WTC11 (cell line): ENCODE measurements at regions not wholly inside any gene's neighbourhood (a gene's known extent, or its start where the extent isn't known, plus 50 kb on each side); places are given as distances from the start of the nearest gene placed in this dataset.

Experiments
- ATAC-seq: fragments of 200-7000 bp; cut with Tn5 transposase; 2 replicates; pipeline ENCODE4 v1.10.0; 2021; ENCODE audit warnings: mild to moderate bottlenecking, moderate library complexity
- CTCF ChIA-PET: fragments of 300-600 bp; sonication (Branson Sonifier 250); formaldehyde crosslinking; loops from one replicate; lab custom pipeline; 2021; ENCODE audit warnings: antibody characterized with exemption; lab: Charles Lee
- POLR2A ChIA-PET: fragments of 350-600 bp; sonication (Branson Sonifier 250); formaldehyde crosslinking; loops from one replicate; lab custom pipeline; 2021; ENCODE audit warnings: antibody characterized with exemption; lab: Charles Lee
- DNase-seq: peaks from one replicate; pipeline ENCODE4 v3.0.0; 2021; ENCODE audit warnings: low spot score
- H3K27ac Mint-ChIP-seq: 2 replicates; pipeline ENCODE4 v1.8.0; 2021; ENCODE audit warnings: mixed read lengths
- H3K27me3 Mint-ChIP-seq: 2 replicates; pipeline ENCODE4 v1.8.0; 2021; ENCODE audit warnings: low read depth, mild to moderate bottlenecking, moderate library complexity, mixed read lengths
- H3K36me3 Mint-ChIP-seq: 2 replicates; pipeline ENCODE4 v1.8.0; 2021; ENCODE audit warnings: mixed read lengths
- H3K4me1 Mint-ChIP-seq: 2 replicates; pipeline ENCODE4 v1.8.0; 2022; ENCODE audit warnings: mixed read lengths
- H3K4me3 Mint-ChIP-seq: 2 replicates; pipeline ENCODE4 v1.8.0; 2021; ENCODE audit warnings: mild to moderate bottlenecking, moderate library complexity, mixed read lengths
- H3K9me3 Mint-ChIP-seq: 2 replicates; pipeline ENCODE4 v1.8.0; 2021; ENCODE audit warnings: mixed read lengths
- CREB1 ChIP-seq: sonication (generic); formaldehyde crosslinking; IDR thresholded peaks from 2 replicates; pipeline ENCODE4 v1.8.0; 2023; ENCODE audit warnings: mild to moderate bottlenecking, missing genetic modification reagents
- ETV6 ChIP-seq: sonication (generic); formaldehyde crosslinking; IDR thresholded peaks from 2 replicates; pipeline ENCODE4 v1.8.1; 2022; ENCODE audit warnings: mild to moderate bottlenecking, missing genetic modification reagents
- FOXP4 ChIP-seq: sonication (generic); formaldehyde crosslinking; IDR thresholded peaks from 2 replicates; pipeline ENCODE4 v1.8.0; 2022; ENCODE audit warnings: mild to moderate bottlenecking, missing genetic modification reagents
- GRHL2 ChIP-seq: fragments of 250-450 bp; sonication (Bioruptor Pico); IDR thresholded peaks from 2 replicates; pipeline ENCODE4 v1.8.0; 2022; ENCODE audit warnings: mild to moderate bottlenecking, moderate library complexity; ENCODE audit not compliant: insufficient replicate concordance, severe bottlenecking
- GTF2I ChIP-seq: fragments of 250-450 bp; sonication (Bioruptor Pico); conservative IDR thresholded peaks from 2 replicates; pipeline ENCODE4 v1.4.0; 2021; ENCODE audit warnings: mild to moderate bottlenecking
- IRF1 ChIP-seq: sonication (generic); formaldehyde crosslinking; IDR thresholded peaks from 2 replicates; pipeline ENCODE4 v1.8.0; 2023; ENCODE audit warnings: missing genetic modification reagents
- JUN ChIP-seq: sonication (generic); formaldehyde crosslinking; IDR thresholded peaks from 2 replicates; pipeline ENCODE4 v1.8.0; 2023; ENCODE audit warnings: mild to moderate bottlenecking, missing genetic modification reagents
- NFATC4 ChIP-seq: fragments of 250-450 bp; sonication (Bioruptor Pico); IDR thresholded peaks from 2 replicates; pipeline ENCODE4 v1.9.0; 2021; ENCODE audit warnings: mild to moderate bottlenecking
- NFE2L1 ChIP-seq: sonication (generic); formaldehyde crosslinking; IDR thresholded peaks from 2 replicates; pipeline ENCODE4 v1.8.1; 2023; ENCODE audit warnings: missing genetic modification reagents
- NFYB ChIP-seq: sonication (generic); formaldehyde crosslinking; conservative IDR thresholded peaks from 2 replicates; pipeline ENCODE4 v1.8.0; 2022; ENCODE audit warnings: low read depth, missing genetic modification reagents
- NR1H2 ChIP-seq: sonication (generic); formaldehyde crosslinking; IDR thresholded peaks from 2 replicates; pipeline ENCODE4 v1.9.0; 2021; ENCODE audit warnings: mild to moderate bottlenecking, moderate library complexity, missing genetic modification reagents
- NR3C1 ChIP-seq: sonication (generic); formaldehyde crosslinking; conservative IDR thresholded peaks from 2 replicates; pipeline ENCODE4 v1.8.1; 2023; ENCODE audit warnings: low read depth, mild to moderate bottlenecking, missing genetic modification reagents
- PRRX2 ChIP-seq: fragments of 250-450 bp; sonication (Bioruptor Pico); IDR thresholded peaks from 2 replicates; pipeline ENCODE4 v1.8.0; 2021; ENCODE audit warnings: mild to moderate bottlenecking
- SMAD3 ChIP-seq: sonication (generic); formaldehyde crosslinking; IDR thresholded peaks from 2 replicates; pipeline ENCODE4 v1.8.0; 2022; ENCODE audit warnings: missing genetic modification reagents, mild to moderate bottlenecking, borderline replicate concordance
- SMAD4 ChIP-seq: sonication (generic); formaldehyde crosslinking; IDR thresholded peaks from 2 replicates; pipeline ENCODE4 v1.8.0; 2022; ENCODE audit warnings: mild to moderate bottlenecking, missing genetic modification reagents
- SOX15 ChIP-seq: fragments of 250-450 bp; sonication (Bioruptor Pico); IDR thresholded peaks from 2 replicates; pipeline ENCODE4 v1.9.0; 2021; ENCODE audit warnings: mild to moderate bottlenecking
- ZNF263 ChIP-seq: sonication (generic); formaldehyde crosslinking; IDR thresholded peaks from 2 replicates; pipeline ENCODE4 v1.8.1; 2022; ENCODE audit warnings: low read depth, mild to moderate bottlenecking, moderate library complexity, missing genetic modification reagents
- ZNF423 ChIP-seq: fragments of 250-450 bp; sonication (Bioruptor Pico); IDR thresholded peaks from 2 replicates; pipeline ENCODE4 v2.1.2; 2022; ENCODE audit warnings: mild to moderate bottlenecking, moderate library complexity
- ZNF671 ChIP-seq: fragments of 250-450 bp; sonication (Bioruptor Pico); IDR thresholded peaks from 2 replicates; pipeline ENCODE4 v1.8.0; 2021; ENCODE audit warnings: mild to moderate bottlenecking
- TF ChIP-seq, protein P1 (sequence below): fragments of 250-450 bp; sonication (Bioruptor Pico); IDR thresholded peaks from 2 replicates; pipeline ENCODE4 v1.9.0; 2021; ENCODE audit warnings: moderate library complexity, mild to moderate bottlenecking, inconsistent platforms, borderline replicate concordance
- TF ChIP-seq, protein P2 (sequence below): sonication (generic); formaldehyde crosslinking; IDR thresholded peaks from 2 replicates; pipeline ENCODE4 v1.8.1; 2023; ENCODE audit warnings: mild to moderate bottlenecking, missing genetic modification reagents, moderate library complexity
- TF ChIP-seq, protein P3 (sequence below): fragments of 250-450 bp; sonication (Bioruptor Pico); conservative IDR thresholded peaks from 2 replicates; pipeline ENCODE4 v1.9.0; 2021; ENCODE audit warnings: mild to moderate bottlenecking

GRCh38 chr2:18910843-18911242 lies 321.5 kb upstream of the NT5C1B start:
- POLR2A ChIA-PET: no interaction called here
- ATAC-seq: no peak
- H3K4me3 Mint-ChIP-seq: no peak overlapping the region

GRCh38 chr2:18907937-18908336 lies 318.6 kb upstream of the NT5C1B start:
- DNase-seq (no peak), ATAC-seq (no peak)
- POLR2A ChIA-PET: no interaction called here
- peak overlapping the region; percentile 31; the same call in 1 of the 2 replicates for H3K27ac Mint-ChIP-seq
- H3K36me3 Mint-ChIP-seq: no peaks in the 10 kb centered on the region
- H3K4me3 Mint-ChIP-seq: no peak overlapping the region
- peaks cover 8% of the 10 kb centered on the region; the same call in 1 of the 2 replicates for H3K4me1 Mint-ChIP-seq
- CTCF ChIA-PET: no interaction called here
- H3K9me3 Mint-ChIP-seq: no peaks in the 10 kb centered on the region
- no peaks in the 10 kb centered on the region for H3K27me3 Mint-ChIP-seq
- TF ChIP-seq ZNF423 (CRISPR knock-in tag): no peak

More at GRCh38 chr2:18910843-18911242, 321.5 kb upstream of the NT5C1B start:
- H3K9me3 Mint-ChIP-seq: peaks cover 3% of the 10 kb centered on the region; the same call in 1 of the 2 replicates
- peaks cover 12% of the 10 kb centered on the region for H3K4me1 Mint-ChIP-seq
- H3K27ac Mint-ChIP-seq: no peak overlapping the region
- H3K36me3 Mint-ChIP-seq: no peaks in the 10 kb centered on the region
- CTCF ChIA-PET: no interaction called here
- DNase-seq: no peak
- no peaks in the 10 kb centered on the region for H3K27me3 Mint-ChIP-seq
- no peak for TF ChIP-seq FOXP4 (CRISPR knock-in tag)
- TF ChIP-seq, protein P1, sequence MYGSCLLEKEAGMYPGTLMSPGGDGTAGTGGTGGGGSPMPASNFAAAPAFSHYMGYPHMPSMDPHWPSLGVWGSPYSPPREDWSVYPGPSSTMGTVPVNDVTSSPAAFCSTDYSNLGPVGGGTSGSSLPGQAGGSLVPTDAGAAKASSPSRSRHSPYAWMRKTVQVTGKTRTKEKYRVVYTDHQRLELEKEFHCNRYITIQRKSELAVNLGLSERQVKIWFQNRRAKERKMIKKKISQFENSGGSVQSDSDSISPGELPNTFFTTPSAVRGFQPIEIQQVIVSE (CRISPR knock-in tag): no peak
- no peak for TF ChIP-seq SMAD4 (CRISPR knock-in tag)
- TF ChIP-seq NR1H2: no peak
- no peak for TF ChIP-seq NFATC4 (CRISPR knock-in tag)
- TF ChIP-seq, protein P2, sequence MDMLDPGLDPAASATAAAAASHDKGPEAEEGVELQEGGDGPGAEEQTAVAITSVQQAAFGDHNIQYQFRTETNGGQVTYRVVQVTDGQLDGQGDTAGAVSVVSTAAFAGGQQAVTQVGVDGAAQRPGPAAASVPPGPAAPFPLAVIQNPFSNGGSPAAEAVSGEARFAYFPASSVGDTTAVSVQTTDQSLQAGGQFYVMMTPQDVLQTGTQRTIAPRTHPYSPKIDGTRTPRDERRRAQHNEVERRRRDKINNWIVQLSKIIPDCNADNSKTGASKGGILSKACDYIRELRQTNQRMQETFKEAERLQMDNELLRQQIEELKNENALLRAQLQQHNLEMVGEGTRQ: no peak
- no peak for TF ChIP-seq ETV6 (CRISPR knock-in tag)
- TF ChIP-seq, protein P3, sequence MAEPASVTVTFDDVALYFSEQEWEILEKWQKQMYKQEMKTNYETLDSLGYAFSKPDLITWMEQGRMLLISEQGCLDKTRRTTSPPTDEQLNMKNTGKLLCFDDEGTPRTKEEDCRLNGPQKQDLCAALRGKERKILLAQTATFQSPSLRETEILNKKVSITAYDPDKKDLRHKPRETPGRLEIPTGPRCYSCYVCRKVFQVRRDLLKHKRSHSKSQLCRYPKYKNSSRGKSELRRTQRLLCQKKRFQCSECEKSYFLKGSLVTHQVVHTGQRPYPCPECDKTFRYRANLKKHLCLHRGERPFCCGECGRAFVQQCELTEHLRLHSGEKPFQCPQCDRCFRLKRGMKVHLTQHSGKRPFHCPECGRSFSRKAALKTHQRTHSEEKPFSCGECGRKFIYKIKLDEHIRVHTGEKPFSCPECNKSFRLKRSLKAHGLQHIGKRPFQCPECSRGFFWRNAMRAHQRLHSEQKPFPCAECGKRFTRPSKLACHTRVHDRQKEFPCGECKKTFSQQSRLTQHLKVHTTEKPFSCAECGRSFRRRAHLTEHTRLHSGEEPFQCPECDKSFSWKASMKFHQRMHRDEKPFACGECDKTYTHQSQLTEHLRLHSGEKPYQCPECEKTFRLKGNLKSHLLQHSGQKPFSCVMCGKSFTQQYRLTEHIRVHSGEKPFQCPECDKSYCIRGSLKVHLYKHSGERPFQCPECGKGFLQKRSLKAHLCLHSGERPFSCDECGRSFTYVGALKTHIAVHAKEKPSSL (CRISPR knock-in tag): no peak
- TF ChIP-seq CREB1 (CRISPR knock-in tag): no peak
- TF ChIP-seq, all 79 proteins: peak for 0

- no peak for ATAC-seq
- Mint-ChIP-seq H3K4me1 (peaks cover 7% of the 10 kb centered on the region; the same call in 1 of the 2 replicates), H3K4me3 (no peak overlapping the region), H3K27me3 (no peaks in the 10 kb centered on the region), H3K27ac (peak overlapping the region; percentile 31; the same call in 1 of the 2 replicates), H3K9me3 (no peaks in the 10 kb centered on the region), H3K36me3 (no peaks in the 10 kb centered on the region)
- ChIA-PET CTCF (no interaction called here), POLR2A (no interaction called here)
- TF ChIP-seq GTF2I (CRISPR knock-in tag) (no peak), PRRX2 (CRISPR knock-in tag) (no peak), IRF1 (CRISPR knock-in tag) (no peak), ETV6 (CRISPR knock-in tag) (no peak), JUN (no peak), NFYB (CRISPR knock-in tag) (no peak), NFE2L1 (no peak), NR3C1 (CRISPR knock-in tag) (no peak), ZNF671 (no peak), ZNF263 (CRISPR knock-in tag) (no peak), GRHL2 (no peak), SMAD3 (CRISPR knock-in tag) (no peak), FOXP4 (CRISPR knock-in tag) (no peak), SOX15 (CRISPR knock-in tag) (no peak)
- TF ChIP-seq, protein P3 (CRISPR knock-in tag): no peak
- no peak for DNase-seq
These were observed 318.1 kb upstream of the NT5C1B start for GRCh38 chr2:18907508-18907907.
